OCI-LY7 (cell line): ENCODE measurements at regions not wholly inside any gene's neighbourhood (a gene's known extent, or its start where the extent isn't known, plus 50 kb on each side); places are given as distances from the start of the nearest gene placed in this dataset.
A peak's percentile ranks its signal among the peaks of the same experiment; 100 is the strongest.

ENCODE experiments used
- BruUV-seq: library from RNA; stranded (reverse); fragments of 400-500 nt; replicated peaks from 2 replicates; lab custom pipeline; 2021; lab: Mats Ljungman, UMichigan
- CTCF ChIA-PET: fragments of 300-600 bp; sonication (Branson Sonifier 250); formaldehyde crosslinking; loops from one replicate; lab custom pipeline; 2022; ENCODE audit warnings: antibody characterized with exemption; ENCODE audit not compliant: unreplicated experiment; lab: Charles Lee
- POLR2A ChIA-PET: fragments of 300-600 bp; sonication (Branson Sonifier 250); formaldehyde crosslinking; loops from one replicate; lab custom pipeline; 2022; ENCODE audit warnings: antibody characterized with exemption; lab: Charles Lee
- DNase-seq: peaks from one replicate; pipeline ENCODE4 v3.0.0-alpha.2; 2015; ENCODE audit warnings: low spot score
- H2AFZ ChIP-seq: fragments of 200-600 bp; sonication (generic), shearing (Covaris generic); 2 replicates; pipeline ENCODE4 v1.6.1; 2014; ENCODE audit warnings: mild to moderate bottlenecking, antibody characterized with exemption, low read length, moderate library complexity
- H3K27ac ChIP-seq: fragments of 200-600 bp; sonication (generic); 2 replicates; pipeline ENCODE4 v1.5.1; 2014; ENCODE audit warnings: mixed run types, low read depth, mild to moderate bottlenecking, moderate library complexity, low read length, inconsistent platforms; ENCODE audit not compliant: poor library complexity, severe bottlenecking
- H3K36me3 ChIP-seq: fragments of 200-600 bp; sonication (generic); 2 replicates; pipeline ENCODE4 v1.6.1; 2014; ENCODE audit warnings: mild to moderate bottlenecking, antibody characterized with exemption, low read length, moderate library complexity, mixed read lengths; ENCODE audit not compliant: insufficient read depth
- H3K4me1 ChIP-seq: fragments of 200-600 bp; sonication (generic); 2 replicates; pipeline ENCODE4 v1.5.1; 2014; ENCODE audit warnings: mild to moderate bottlenecking, low read length; ENCODE audit not compliant: insufficient read depth, poor library complexity, severe bottlenecking
- H3K4me2 ChIP-seq: fragments of 200-600 bp; sonication (generic); 2 replicates; pipeline ENCODE4 v1.6.1; 2014; ENCODE audit warnings: mild to moderate bottlenecking, low read length
- H3K4me3 ChIP-seq: fragments of 200-600 bp; sonication (generic); 2 replicates; pipeline ENCODE4 v1.5.1; 2014; ENCODE audit warnings: mild to moderate bottlenecking, low read depth, low read length; ENCODE audit not compliant: poor library complexity, severe bottlenecking
- H3K79me2 ChIP-seq: fragments of 200-600 bp; sonication (generic); 2 replicates; pipeline ENCODE4 v1.6.1; 2016; ENCODE audit warnings: low read depth, mild to moderate bottlenecking, low read length, moderate library complexity, mixed read lengths; ENCODE audit not compliant: insufficient read depth
- H3K9me2 ChIP-seq: fragments of 200-600 bp; sonication (generic); 2 replicates; pipeline ENCODE4 v1.6.1; 2016; ENCODE audit warnings: mild to moderate bottlenecking, low read length, mixed read lengths; ENCODE audit not compliant: insufficient read depth
- H3K9me3 ChIP-seq: fragments of 200-600 bp; sonication (generic); 2 replicates; pipeline ENCODE4 v1.6.1; 2014; ENCODE audit warnings: mild to moderate bottlenecking, mixed run types, low read length, mixed read lengths
- H4K20me1 ChIP-seq: fragments of 200-600 bp; sonication (generic); 2 replicates; pipeline ENCODE4 v1.6.1; 2014; ENCODE audit warnings: mild to moderate bottlenecking, antibody characterized with exemption, low read length, moderate library complexity, mixed read lengths; ENCODE audit not compliant: insufficient read depth
- EZH2phosphoT487 ChIP-seq: fragments of 200-600 bp; sonication (generic); IDR thresholded peaks from 2 replicates; pipeline ENCODE4 v1.6.1; 2018; ENCODE audit warnings: low read depth, borderline replicate concordance, mild to moderate bottlenecking, mixed run types, antibody characterized with exemption, low read length, moderate library complexity, mixed read lengths
- intact Hi-C: fragments of 100-400 bp; cut with micrococcal nuclease; formaldehyde crosslinking; loops from one replicate; pipeline ENCODE4 v1.10.0; 2022; ENCODE audit not compliant: unreplicated experiment
- TF ChIP-seq, protein P1 (sequence below): fragments of 200-600 bp; sonication (generic); conservative IDR thresholded peaks from 2 replicates; pipeline ENCODE4 v1.5.1; 2014; ENCODE audit warnings: mild to moderate bottlenecking, antibody characterized with exemption, low read length, moderate library complexity, mixed read lengths

DNA sequence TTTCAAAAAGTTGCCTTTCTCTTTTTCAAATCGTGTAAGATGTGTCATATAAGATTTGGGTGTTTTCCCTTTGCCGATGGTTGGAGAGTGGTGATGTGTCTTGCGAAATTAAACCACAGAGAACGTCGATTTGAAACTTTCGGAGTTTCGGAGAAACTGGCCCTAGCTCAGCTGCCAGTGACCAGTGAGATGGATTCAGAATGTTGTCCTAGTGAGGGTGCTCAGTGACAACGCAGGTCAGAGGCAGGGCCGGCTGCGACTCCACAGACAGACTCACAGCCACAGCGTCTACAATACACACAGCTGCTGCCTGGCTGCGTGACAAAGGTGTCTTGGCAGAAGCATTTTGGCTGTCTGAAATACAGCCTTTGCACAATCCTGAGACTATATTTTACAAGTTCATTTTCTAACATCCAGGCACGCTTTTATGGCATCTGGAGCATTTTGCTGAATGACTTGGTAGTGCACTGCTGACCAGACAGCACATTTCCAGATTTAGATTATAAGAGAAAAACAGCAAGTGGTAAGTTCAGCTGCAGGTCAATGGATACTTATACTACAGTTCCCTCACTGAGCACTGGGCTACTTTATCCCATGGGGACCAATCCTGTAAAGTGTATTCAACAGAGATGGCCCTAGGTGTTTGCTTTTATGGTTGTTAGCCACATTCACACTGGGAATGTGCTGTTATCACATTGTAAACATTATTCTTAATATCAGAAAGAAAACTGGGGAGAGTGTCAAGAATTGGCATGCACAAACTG is 207.5 kb downstream of the KCNRG start:
- intact Hi-C loops, result no loop called here
- Histone ChIP-seq H3K4me3 (no peak overlapping the region), H3K36me3 (no peaks in the 10 kb centered on the region), H3K9me2 (no peaks in the 10 kb centered on the region), H3K27ac (no peak overlapping the region), H3K79me2 (no peaks in the 10 kb centered on the region), H4K20me1 (no peaks in the 10 kb centered on the region), H3K9me3 (no peaks in the 10 kb centered on the region; the same call in 1 of the 2 replicates), H3K4me2 (peak overlapping the region; percentile 20; the same call in 1 of the 2 replicates), H2AFZ (no peak overlapping the region), H3K4me1 (peaks cover 19% of the 10 kb centered on the region)
- no peak for DNase-seq
- CTCF ChIA-PET, result no interaction called here
- TF ChIP-seq, protein P1, sequence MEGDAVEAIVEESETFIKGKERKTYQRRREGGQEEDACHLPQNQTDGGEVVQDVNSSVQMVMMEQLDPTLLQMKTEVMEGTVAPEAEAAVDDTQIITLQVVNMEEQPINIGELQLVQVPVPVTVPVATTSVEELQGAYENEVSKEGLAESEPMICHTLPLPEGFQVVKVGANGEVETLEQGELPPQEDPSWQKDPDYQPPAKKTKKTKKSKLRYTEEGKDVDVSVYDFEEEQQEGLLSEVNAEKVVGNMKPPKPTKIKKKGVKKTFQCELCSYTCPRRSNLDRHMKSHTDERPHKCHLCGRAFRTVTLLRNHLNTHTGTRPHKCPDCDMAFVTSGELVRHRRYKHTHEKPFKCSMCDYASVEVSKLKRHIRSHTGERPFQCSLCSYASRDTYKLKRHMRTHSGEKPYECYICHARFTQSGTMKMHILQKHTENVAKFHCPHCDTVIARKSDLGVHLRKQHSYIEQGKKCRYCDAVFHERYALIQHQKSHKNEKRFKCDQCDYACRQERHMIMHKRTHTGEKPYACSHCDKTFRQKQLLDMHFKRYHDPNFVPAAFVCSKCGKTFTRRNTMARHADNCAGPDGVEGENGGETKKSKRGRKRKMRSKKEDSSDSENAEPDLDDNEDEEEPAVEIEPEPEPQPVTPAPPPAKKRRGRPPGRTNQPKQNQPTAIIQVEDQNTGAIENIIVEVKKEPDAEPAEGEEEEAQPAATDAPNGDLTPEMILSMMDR, result no peak
- TF ChIP-seq EZH2phosphoT487, result no peak
- no TSS peak for BruUV-seq
- POLR2A ChIA-PET, result interaction anchor here (1.0 to 1.2 kb wide), 2 partner anchors 10 to 13 kb away, joined by 3 read pairs; no protein-coding TSS in a partner anchor

DNA sequence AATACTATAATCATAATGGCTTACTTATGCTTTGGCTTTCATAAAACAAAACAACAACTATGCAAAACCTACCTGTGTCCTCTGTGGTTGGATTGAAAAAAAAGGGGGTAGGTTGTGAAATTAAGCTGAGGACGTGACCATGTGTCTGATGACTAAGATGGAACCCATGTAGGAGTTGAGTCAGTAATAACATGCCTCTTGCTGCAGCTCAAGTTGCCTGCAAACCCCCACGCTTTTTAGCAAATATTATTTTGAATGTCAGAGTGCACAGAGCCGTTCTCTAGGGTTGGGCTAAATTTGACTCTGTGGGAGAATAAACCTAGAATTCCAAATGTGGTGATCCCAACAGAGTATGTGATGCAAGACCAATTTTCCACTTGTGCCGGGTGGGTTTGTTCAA is 209.3 kb downstream of the KCNRG start:
- H3K4me1 ChIP-seq, result peaks cover 19% of the 10 kb centered on the region
- H2AFZ ChIP-seq, result no peak overlapping the region
- ChIA-PET CTCF (no interaction called here), POLR2A (interaction anchor here (0.5 to 1.3 kb wide), 3 partner anchors 11 to 26 kb away, joined by 3 to 5 read pairs (median 4); no protein-coding TSS in a partner anchor)
- no peak for TF ChIP-seq EZH2phosphoT487
- DNase-seq, result no peak
- no peak overlapping the region for H3K27ac ChIP-seq
- no peaks in the 10 kb centered on the region for H4K20me1 ChIP-seq
- no peaks in the 10 kb centered on the region for H3K36me3 ChIP-seq
- H3K9me3 ChIP-seq, result no peaks in the 10 kb centered on the region; the same call in 1 of the 2 replicates
- no peak overlapping the region for H3K4me3 ChIP-seq
- intact Hi-C loops, result no loop called here
- H3K9me2 ChIP-seq, result no peaks in the 10 kb centered on the region
- no TSS peak for BruUV-seq
- no peaks in the 10 kb centered on the region for H3K79me2 ChIP-seq
- H3K4me2 ChIP-seq, result no peak overlapping the region

DNA sequence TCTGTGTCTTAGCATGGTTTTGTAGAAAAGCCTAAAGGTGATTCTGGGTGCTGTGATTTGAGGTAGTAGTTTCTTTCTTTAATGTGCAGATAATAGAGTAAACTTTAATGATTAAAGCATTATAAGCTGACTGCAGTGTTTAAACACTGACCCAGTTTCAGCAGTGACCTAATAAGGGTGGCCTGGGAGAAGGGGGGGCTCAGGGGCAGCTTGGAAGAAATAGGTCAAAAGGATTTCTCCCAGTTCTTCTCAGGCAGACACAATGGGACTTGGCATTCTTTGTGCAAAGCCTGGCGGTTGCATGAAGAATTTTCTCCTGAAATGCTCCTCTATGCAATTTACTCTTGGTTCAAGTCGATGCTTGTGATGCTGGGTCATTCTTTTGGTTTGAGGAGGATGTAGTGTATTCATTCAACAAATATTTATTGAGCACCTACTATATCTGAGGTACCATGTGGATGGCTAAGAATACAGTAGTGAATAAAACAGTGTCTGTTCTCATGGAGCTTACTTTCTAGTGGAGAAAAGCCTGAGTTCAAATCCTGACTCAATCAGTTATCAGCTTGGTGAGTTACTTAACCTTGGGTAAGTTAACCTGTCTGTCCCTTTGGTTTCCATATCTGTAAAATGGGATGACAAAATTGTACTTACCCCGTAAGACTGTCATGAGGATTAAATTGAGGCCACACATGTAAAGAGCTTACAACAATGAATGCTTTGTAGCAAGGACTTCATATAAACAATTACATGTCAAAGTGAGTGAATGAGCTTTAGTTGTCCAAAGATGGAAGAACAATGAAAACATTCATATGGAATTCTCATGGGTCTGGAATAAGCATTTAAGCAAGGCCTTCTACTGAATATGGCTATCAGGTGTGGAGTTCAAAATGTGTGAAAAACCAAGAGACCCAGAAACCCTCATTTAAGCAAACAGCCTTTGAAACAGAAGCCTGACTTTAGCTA is 210.2 kb downstream of the KCNRG start:
- intact Hi-C loops, result no loop called here

More for the DNA sequence above, 210.2 kb downstream of the KCNRG start:
- ChIA-PET CTCF (no interaction called here), POLR2A (interaction anchor here (0.5 to 1.5 kb wide), 5 partner anchors 10 to 952 kb away, joined by 3 to 5 read pairs (median 3); no protein-coding TSS in a partner anchor)
- no peak for DNase-seq
- TF ChIP-seq, protein P1, result no peak
- no peak for TF ChIP-seq EZH2phosphoT487
- peaks cover 22% of the 10 kb centered on the region for H3K4me1 ChIP-seq
- no peaks in the 10 kb centered on the region for H3K79me2 ChIP-seq
- no peak overlapping the region for H3K4me2 ChIP-seq
- no peaks in the 10 kb centered on the region for H4K20me1 ChIP-seq
- BruUV-seq, result no TSS peak
- H2AFZ ChIP-seq, result no peak overlapping the region
- H3K4me3 ChIP-seq, result no peak overlapping the region
- no peaks in the 10 kb centered on the region for H3K9me2 ChIP-seq
- H3K36me3 ChIP-seq, result no peaks in the 10 kb centered on the region
- no peak overlapping the region for H3K27ac ChIP-seq
- H3K9me3 ChIP-seq, result no peaks in the 10 kb centered on the region
